H1 (cell line): ENCODE measurements at regions not wholly inside any gene's neighbourhood (a gene's known extent, or its start where the extent isn't known, plus 50 kb on each side); places are given as distances from the start of the nearest gene placed in this dataset.

Experiments used
- ATF2 ChIP-seq: IDR thresholded peaks from 2 replicates; pipeline ENCODE4 v1.6.1; 2012; ENCODE audit warnings: low read length, inconsistent platforms
- CEBPB ChIP-seq: IDR thresholded peaks from 2 replicates; pipeline ENCODE4 v1.6.1; 2012; ENCODE audit warnings: low read depth, low read length
- EGR1 ChIP-seq: IDR thresholded peaks from 2 replicates; pipeline ENCODE4 v1.6.1; 2011; ENCODE audit warnings: low read depth, low read length, borderline replicate concordance
- HDAC2 ChIP-seq, 2 experiments: fragments of 300-600 bp in 1 of 2; sonication (generic) in 1 of 2; IDR thresholded peaks; 2 replicates each; pipeline ENCODE4 v1.6.1; 2011 to 2012; ENCODE audit warnings: low read depth in 2 of 2, low read length in 2 of 2, mild to moderate bottlenecking in 2 of 2, moderate library complexity in 2 of 2, borderline replicate concordance in 1 of 2, inconsistent platforms in 1 of 2
- JUND ChIP-seq: IDR thresholded peaks from 2 replicates; pipeline ENCODE4 v1.6.1; 2011; ENCODE audit warnings: mild to moderate bottlenecking, improper control_type of control experiment, low read length
- POLR2A ChIP-seq, 2 experiments: IDR thresholded peaks; 1 replicate in 1 of 2; 2 replicates in 1 of 2; pipeline ENCODE4 v1.6.1; 2011; ENCODE audit warnings: low read depth in 2 of 2, low read length in 2 of 2, mild to moderate bottlenecking in 2 of 2; ENCODE audit errors: control extremely low read depth in 1 of 2
- POLR2AphosphoS5 ChIP-seq: IDR thresholded peaks from 2 replicates; pipeline ENCODE4 v1.6.1; 2011; ENCODE audit warnings: low read depth, low read length
- SP1 ChIP-seq: IDR thresholded peaks from 2 replicates; pipeline ENCODE4 v1.6.1; 2011; ENCODE audit warnings: low read depth, low read length
- SUZ12 ChIP-seq: fragments of 200-600 bp; sonication (generic); IDR thresholded peaks from 2 replicates; pipeline ENCODE4 v1.6.1; 2012; ENCODE audit warnings: mild to moderate bottlenecking, inconsistent platforms, low read length, moderate library complexity, mixed read lengths
- TBP ChIP-seq: IDR thresholded peaks from 2 replicates; pipeline ENCODE4 v1.6.1; 2011; ENCODE audit warnings: low read depth, low read length, improper control_type of control experiment
- TF ChIP-seq, protein P1 (sequence below), 3 experiments: IDR thresholded peaks; 1 replicate in 2 of 3; 2 replicates in 1 of 3; pipeline versions ENCODE4 v1.5.1 to v1.6.1; 2011; ENCODE audit warnings: low read length in 3 of 3, mild to moderate bottlenecking in 3 of 3, inconsistent platforms in 2 of 3, low read depth in 1 of 3, moderate library complexity in 1 of 3; ENCODE audit not compliant: insufficient read depth in 1 of 3; ENCODE audit errors: control extremely low read depth in 1 of 3

DNA sequence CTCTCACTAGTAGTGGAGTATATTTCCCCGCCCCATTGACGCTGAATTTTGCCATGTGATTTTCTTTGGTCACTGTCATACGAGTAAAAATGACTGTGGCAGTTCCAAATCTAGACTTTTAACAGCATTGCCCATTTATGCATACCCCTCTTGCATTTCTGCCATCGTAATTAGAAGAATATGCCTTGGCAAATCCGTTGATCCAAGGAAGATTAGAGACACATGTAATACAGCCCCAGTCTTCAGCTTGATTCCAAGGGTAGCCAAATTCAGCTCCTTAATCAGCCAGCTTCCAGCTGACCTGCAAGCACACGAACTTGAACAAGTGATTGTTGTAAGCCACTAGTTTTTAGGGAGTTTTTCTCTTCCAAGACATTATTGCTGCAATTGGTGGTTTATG lies 290.3 kb upstream of the ADAMTS5 start:
- TF ChIP-seq, protein P1, sequence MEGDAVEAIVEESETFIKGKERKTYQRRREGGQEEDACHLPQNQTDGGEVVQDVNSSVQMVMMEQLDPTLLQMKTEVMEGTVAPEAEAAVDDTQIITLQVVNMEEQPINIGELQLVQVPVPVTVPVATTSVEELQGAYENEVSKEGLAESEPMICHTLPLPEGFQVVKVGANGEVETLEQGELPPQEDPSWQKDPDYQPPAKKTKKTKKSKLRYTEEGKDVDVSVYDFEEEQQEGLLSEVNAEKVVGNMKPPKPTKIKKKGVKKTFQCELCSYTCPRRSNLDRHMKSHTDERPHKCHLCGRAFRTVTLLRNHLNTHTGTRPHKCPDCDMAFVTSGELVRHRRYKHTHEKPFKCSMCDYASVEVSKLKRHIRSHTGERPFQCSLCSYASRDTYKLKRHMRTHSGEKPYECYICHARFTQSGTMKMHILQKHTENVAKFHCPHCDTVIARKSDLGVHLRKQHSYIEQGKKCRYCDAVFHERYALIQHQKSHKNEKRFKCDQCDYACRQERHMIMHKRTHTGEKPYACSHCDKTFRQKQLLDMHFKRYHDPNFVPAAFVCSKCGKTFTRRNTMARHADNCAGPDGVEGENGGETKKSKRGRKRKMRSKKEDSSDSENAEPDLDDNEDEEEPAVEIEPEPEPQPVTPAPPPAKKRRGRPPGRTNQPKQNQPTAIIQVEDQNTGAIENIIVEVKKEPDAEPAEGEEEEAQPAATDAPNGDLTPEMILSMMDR (IDR thresholded peaks at IDR 0.05; ENCODE audit: control extremely low read depth in 1 of 3, insufficient read depth in 1 of 3, low read depth in 1 of 3, low read length in 3 of 3): no peak
- TF ChIP-seq CEBPB (no peak), SP1 (no peak), POLR2AphosphoS5 (no peak), SUZ12 (no peak), TBP (no peak), EGR1 (no peak), JUND (no peak), POLR2A (IDR thresholded peaks at IDR 0.05; ENCODE audit: control extremely low read depth in 1 of 2, low read depth in 2 of 2, low read length in 2 of 2) (no peak), HDAC2 (IDR thresholded peaks at IDR 0.05; ENCODE audit: borderline replicate concordance in 1 of 2, low read depth in 2 of 2, low read length in 2 of 2) (no peak), ATF2 (no peak)
